ENCODE measurements at regions not wholly inside any gene's neighbourhood (a gene's known extent, or its start where the extent isn't known, plus 50 kb on each side); places are given as distances from the start of the nearest gene placed in this dataset.

GRCh38 chr12:34301251-34302130 lies 279.2 kb downstream of the ALG10 start:
- ChIA-PET POLR2A (no interaction called here), CTCF (no interaction called here)
- no peak for TF ChIP-seq ZNF610 (tag by site-specific recombination; IDR thresholded peaks at IDR 0.05; ENCODE audit: borderline replicate concordance)
- TF ChIP-seq ZNF24 (tag by site-specific recombination; IDR thresholded peaks at IDR 0.05) = no peak
- TF ChIP-seq GLIS2 (tag by site-specific recombination; IDR thresholded peaks at IDR 0.05) = no peak
- TF ChIP-seq ZNF529 (tag by site-specific recombination; IDR thresholded peaks at IDR 0.05; ENCODE audit: insufficient replicate concordance) = no peak
- TF ChIP-seq ZNF626 (tag by site-specific recombination; IDR thresholded peaks at IDR 0.05) = no peak
- TF ChIP-seq ZNF155 (tag by site-specific recombination; IDR thresholded peaks at IDR 0.05) = no peak
- TF ChIP-seq ZBTB1 (tag by site-specific recombination; IDR thresholded peaks at IDR 0.05) = no peak
- no peak for TF ChIP-seq ZNF654 (tag by site-specific recombination; IDR thresholded peaks at IDR 0.05; ENCODE audit: low read depth)
- no peak for TF ChIP-seq ZNF394 (tag by site-specific recombination; IDR thresholded peaks at IDR 0.05; ENCODE audit: borderline replicate concordance)
- TF ChIP-seq OVOL3 (tag by site-specific recombination; IDR thresholded peaks at IDR 0.05) = no peak
- no peak for TF ChIP-seq ZNF426 (tag by site-specific recombination; IDR thresholded peaks at IDR 0.05)
- TF ChIP-seq HOXC10 (CRISPR knock-in tag; IDR thresholded peaks at IDR 0.05) = no peak
- TF ChIP-seq ZNF239 (tag by site-specific recombination; IDR thresholded peaks at IDR 0.05) = no peak
- H3K9me3 ChIP-seq (ENCODE audit: control insufficient read depth, insufficient read depth, low read depth, low read length) = no peaks in the 10 kb centered on the region
- no peaks in the 10 kb centered on the region for H3K4me1 ChIP-seq (ENCODE audit: control insufficient read depth, insufficient read depth, low read length)
- H3K4me3 ChIP-seq (ENCODE audit: low read depth, low read length) = no peak overlapping the region
- no peaks in the 10 kb centered on the region for H3K36me3 ChIP-seq (ENCODE audit: control insufficient read depth in 2 of 2, insufficient read depth in 1 of 2, low read length in 2 of 2)
- no peak overlapping the region for H3K27ac ChIP-seq (ENCODE audit: extremely low read depth, low read depth, low read length)

GRCh38 chr12:34302131-34302885 lies 280.0 kb downstream of the ALG10 start:
- TF ChIP-seq ZNF837 (tag by site-specific recombination; IDR thresholded peaks at IDR 0.05) (no peak), ZNF530 (tag by site-specific recombination; IDR thresholded peaks at IDR 0.05; ENCODE audit: low read depth) (no peak)
- POLR2A ChIA-PET = no interaction called here
- Histone ChIP-seq H3K27ac (ENCODE audit: extremely low read depth, low read depth, low read length) (no peak overlapping the region), H3K36me3 (ENCODE audit: control insufficient read depth in 2 of 2, insufficient read depth in 1 of 2, low read length in 2 of 2) (no peaks in the 10 kb centered on the region), H3K9me3 (ENCODE audit: control insufficient read depth, insufficient read depth, low read depth, low read length) (no peaks in the 10 kb centered on the region), H3K4me3 (ENCODE audit: low read depth, low read length) (no peak overlapping the region), H3K4me1 (ENCODE audit: control insufficient read depth, insufficient read depth, low read length) (no peaks in the 10 kb centered on the region)
- CTCF ChIA-PET = no interaction called here

- CTCF ChIA-PET = no interaction called here
- Histone ChIP-seq H3K27ac (ENCODE audit: extremely low read depth, low read depth, low read length) (no peak overlapping the region), H3K4me3 (ENCODE audit: low read depth, low read length) (no peak overlapping the region), H3K36me3 (ENCODE audit: control insufficient read depth in 2 of 2, insufficient read depth in 1 of 2, low read length in 2 of 2) (no peaks in the 10 kb centered on the region), H3K4me1 (ENCODE audit: control insufficient read depth, insufficient read depth, low read length) (no peaks in the 10 kb centered on the region), H3K9me3 (ENCODE audit: control insufficient read depth, insufficient read depth, low read depth, low read length) (no peaks in the 10 kb centered on the region)
- POLR2A ChIA-PET = no interaction called here
- no peak for TF ChIP-seq ZNF148 (tag by site-specific recombination; IDR thresholded peaks at IDR 0.05; ENCODE audit: borderline replicate concordance)
- TF ChIP-seq ZNF292 (tag by site-specific recombination; IDR thresholded peaks at IDR 0.05; ENCODE audit: borderline replicate concordance, low read depth) = no peak
- TF ChIP-seq ZNF561 (tag by site-specific recombination; IDR thresholded peaks at IDR 0.05; ENCODE audit: borderline replicate concordance) = no peak
- no peak for TF ChIP-seq EGR2 (tag by site-specific recombination; IDR thresholded peaks at IDR 0.05; ENCODE audit: low read depth)
- no peak for TF ChIP-seq ZNF670 (tag by site-specific recombination; IDR thresholded peaks at IDR 0.05; ENCODE audit: low read depth)
- no peak for TF ChIP-seq PRDM1 (tag by site-specific recombination; IDR thresholded peaks at IDR 0.05)
- TF ChIP-seq KLF17 (tag by site-specific recombination; IDR thresholded peaks at IDR 0.05) = no peak
- no peak for TF ChIP-seq ZNF530 (tag by site-specific recombination; IDR thresholded peaks at IDR 0.05; ENCODE audit: low read depth)
- TF ChIP-seq KLF1 (tag by site-specific recombination; IDR thresholded peaks at IDR 0.05) = no peak
- TF ChIP-seq ZNF514 (tag by site-specific recombination; IDR thresholded peaks at IDR 0.05) = no peak
Observed at GRCh38 chr12:34303091-34303870, 281.0 kb downstream of the ALG10 start.
